ENCODE measurements at regions not wholly inside any gene's neighbourhood (a gene's known extent, or its start where the extent isn't known, plus 50 kb on each side); places are given as distances from the start of the nearest gene placed in this dataset.

DNA sequence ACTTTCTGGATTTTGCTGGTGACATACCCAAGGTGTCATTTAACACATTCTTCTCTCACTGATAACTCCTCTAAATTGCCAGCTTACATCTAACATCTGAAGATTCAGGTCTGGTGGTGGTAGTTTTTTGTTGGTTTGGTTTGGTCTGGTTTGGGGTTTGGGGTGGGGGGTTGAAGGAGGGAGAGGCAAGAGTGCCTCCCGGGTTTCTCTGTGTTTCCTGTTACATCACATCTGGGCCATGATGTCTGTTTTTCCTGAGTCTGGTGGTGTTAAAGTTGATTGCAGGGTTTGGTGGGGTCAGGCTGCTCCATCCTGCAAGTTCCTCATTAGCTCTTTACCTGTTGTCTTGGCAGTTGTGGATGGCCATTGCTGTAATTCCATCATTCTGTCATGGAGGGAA lies 155.8 kb upstream of the UBL3 start (continued):
- no peak for TF ChIP-seq BCL11A (IDR thresholded peaks at IDR 0.05; ENCODE audit: low read depth in 2 of 2, low read length in 2 of 2)
- no peak for TF ChIP-seq NANOG (IDR thresholded peaks at IDR 0.05; ENCODE audit: insufficient read depth, low read depth, low read length, poor library complexity, severe bottlenecking)
